ENCODE measurements at regions not wholly inside any gene's neighbourhood (a gene's known extent, or its start where the extent isn't known, plus 50 kb on each side); places are given as distances from the start of the nearest gene placed in this dataset.
"Not testable (repeated sequence)": the region's sequence is repeated elsewhere in the genome, so short reads cannot be mapped to it uniquely, and the experiment has no call there.

GRCh38 chr16:62276637-62277036 is 240.4 kb upstream of the CDH8 start:
- DNase-seq (ENCODE audit: low spot score) (no peak), ATAC-seq (ENCODE audit: insufficient number of reproducible peaks, low FRiP score, low read depth) (no peak)
- Histone ChIP-seq H3K27ac (no peak overlapping the region), H3K36me3 (no peaks in the 10 kb centered on the region), H3K9me3 (no peaks in the 10 kb centered on the region), H3K4me3 (no peak overlapping the region), H3K27me3 (replicated peaks; ENCODE audit: insufficient read depth) (no peaks in the 10 kb centered on the region), H3K4me1 (ENCODE audit: control insufficient read depth in 1 of 2, low read depth in 2 of 2) (no peaks in the 10 kb centered on the region)
- no peak for TF ChIP-seq CTCF (IDR thresholded peaks at IDR 0.05)

GRCh38 chr16:62272035-62272434 is 235.8 kb upstream of the CDH8 start:
- Histone ChIP-seq H3K4me1 (ENCODE audit: control insufficient read depth in 1 of 2, low read depth in 2 of 2) (no peaks in the 10 kb centered on the region), H3K27me3 (replicated peaks; ENCODE audit: insufficient read depth) (no peaks in the 10 kb centered on the region), H3K4me3 (no peak overlapping the region), H3K9me3 (no peaks in the 10 kb centered on the region), H3K27ac (no peak overlapping the region), H3K36me3 (no peaks in the 10 kb centered on the region)
- DNase-seq (ENCODE audit: low spot score): no peak
- ATAC-seq (ENCODE audit: insufficient number of reproducible peaks, low FRiP score, low read depth): no peak
- no peak for TF ChIP-seq CTCF (IDR thresholded peaks at IDR 0.05)

- H3K27ac ChIP-seq: no peak overlapping the region
- no peaks in the 10 kb centered on the region for H3K27me3 ChIP-seq (replicated peaks; ENCODE audit: insufficient read depth)
- no peak for DNase-seq (ENCODE audit: low spot score)
- H3K36me3 ChIP-seq: no peaks in the 10 kb centered on the region
- no peak for ATAC-seq (ENCODE audit: insufficient number of reproducible peaks, low FRiP score, low read depth)
- no peak for TF ChIP-seq CTCF (IDR thresholded peaks at IDR 0.05)
- no peak overlapping the region for H3K4me3 ChIP-seq
- H3K9me3 ChIP-seq: no peaks in the 10 kb centered on the region
- no peaks in the 10 kb centered on the region for H3K4me1 ChIP-seq (ENCODE audit: control insufficient read depth in 1 of 2, low read depth in 2 of 2)
Measured at GRCh38 chr16:62261760-62262159, 225.5 kb upstream of the CDH8 start.

- H3K27me3 ChIP-seq (replicated peaks; ENCODE audit: insufficient read depth); H3K4me3 ChIP-seq; H3K27ac ChIP-seq; H3K36me3 ChIP-seq; H3K9me3 ChIP-seq; DNase-seq (ENCODE audit: low spot score); H3K4me1 ChIP-seq (ENCODE audit: control insufficient read depth in 1 of 2, low read depth in 2 of 2); ATAC-seq (ENCODE audit: insufficient number of reproducible peaks, low FRiP score, low read depth): not testable (repeated sequence)
Measured at GRCh38 chr16:62258931-62259435, 222.7 kb upstream of the CDH8 start.

- Histone ChIP-seq H3K4me1 (ENCODE audit: control insufficient read depth in 1 of 2, low read depth in 2 of 2) (no peaks in the 10 kb centered on the region), H3K4me3 (no peak overlapping the region), H3K27me3 (replicated peaks; ENCODE audit: insufficient read depth) (no peaks in the 10 kb centered on the region), H3K9me3 (no peaks in the 10 kb centered on the region), H3K36me3 (no peaks in the 10 kb centered on the region), H3K27ac (no peak overlapping the region)
- no peak for ATAC-seq (ENCODE audit: insufficient number of reproducible peaks, low FRiP score, low read depth)
- DNase-seq (ENCODE audit: low spot score): no peak
- TF ChIP-seq CTCF (IDR thresholded peaks at IDR 0.05): no peak
Measured at GRCh38 chr16:62256406-62256805, 220.2 kb upstream of the CDH8 start.

- no peak for TF ChIP-seq CTCF (IDR thresholded peaks at IDR 0.05)
- Histone ChIP-seq H3K36me3 (no peaks in the 10 kb centered on the region), H3K4me1 (ENCODE audit: control insufficient read depth in 1 of 2, low read depth in 2 of 2) (no peaks in the 10 kb centered on the region), H3K27me3 (replicated peaks; ENCODE audit: insufficient read depth) (no peaks in the 10 kb centered on the region), H3K9me3 (no peaks in the 10 kb centered on the region), H3K4me3 (no peak overlapping the region), H3K27ac (no peak overlapping the region)
- no peak for ATAC-seq (ENCODE audit: insufficient number of reproducible peaks, low FRiP score, low read depth)
- DNase-seq (ENCODE audit: low spot score): no peak
Measured at GRCh38 chr16:62254847-62255246, 218.6 kb upstream of the CDH8 start.
